Stimulated activated CD8-positive, alpha-beta memory T cell treated with anti-CD3 and anti-CD28 coated beads, Interleukin-4, amount 100 ng/mL, for 24 hours (primary cell): ENCODE measurements at regions not wholly inside any gene's neighbourhood (a gene's known extent, or its start where the extent isn't known, plus 50 kb on each side); places are given as distances from the start of the nearest gene placed in this dataset.

ENCODE experiments used
- DNase-seq: peaks from one replicate; pipeline ENCODE4 v3.0.0-alpha.2; 2020; ENCODE audit warnings: low read depth

GRCh38 chr1:228894442-228894989 lies 159.2 kb downstream of the RHOU start:
- no peak for DNase-seq

DNA sequence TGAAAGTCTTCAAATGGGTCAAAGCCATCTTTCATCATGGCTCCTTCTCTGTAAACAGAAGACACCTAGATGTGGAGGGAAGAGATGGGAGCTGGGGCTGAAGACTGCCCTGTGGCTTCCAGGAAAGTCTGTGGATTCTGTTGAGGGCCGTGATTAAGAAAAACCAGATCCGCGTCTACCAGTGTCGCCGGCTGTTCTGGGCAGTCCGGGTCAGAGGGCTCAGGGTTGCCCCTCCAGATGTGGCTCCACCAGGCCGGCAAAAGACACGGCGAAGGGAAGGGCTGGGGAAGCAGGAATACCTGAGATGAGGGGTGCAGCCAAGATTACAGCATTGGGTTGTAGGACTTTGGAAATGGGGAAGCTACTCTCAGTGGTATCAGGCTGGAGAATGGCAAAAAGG lies 162.6 kb downstream of the RHOU start:
- no peak for DNase-seq

GRCh38 chr1:228898582-228898992 lies 163.3 kb downstream of the RHOU start:
- DNase-seq, result no peak

GRCh38 chr1:228899421-228899956 lies 164.2 kb downstream of the RHOU start:
- no peak for DNase-seq

DNA sequence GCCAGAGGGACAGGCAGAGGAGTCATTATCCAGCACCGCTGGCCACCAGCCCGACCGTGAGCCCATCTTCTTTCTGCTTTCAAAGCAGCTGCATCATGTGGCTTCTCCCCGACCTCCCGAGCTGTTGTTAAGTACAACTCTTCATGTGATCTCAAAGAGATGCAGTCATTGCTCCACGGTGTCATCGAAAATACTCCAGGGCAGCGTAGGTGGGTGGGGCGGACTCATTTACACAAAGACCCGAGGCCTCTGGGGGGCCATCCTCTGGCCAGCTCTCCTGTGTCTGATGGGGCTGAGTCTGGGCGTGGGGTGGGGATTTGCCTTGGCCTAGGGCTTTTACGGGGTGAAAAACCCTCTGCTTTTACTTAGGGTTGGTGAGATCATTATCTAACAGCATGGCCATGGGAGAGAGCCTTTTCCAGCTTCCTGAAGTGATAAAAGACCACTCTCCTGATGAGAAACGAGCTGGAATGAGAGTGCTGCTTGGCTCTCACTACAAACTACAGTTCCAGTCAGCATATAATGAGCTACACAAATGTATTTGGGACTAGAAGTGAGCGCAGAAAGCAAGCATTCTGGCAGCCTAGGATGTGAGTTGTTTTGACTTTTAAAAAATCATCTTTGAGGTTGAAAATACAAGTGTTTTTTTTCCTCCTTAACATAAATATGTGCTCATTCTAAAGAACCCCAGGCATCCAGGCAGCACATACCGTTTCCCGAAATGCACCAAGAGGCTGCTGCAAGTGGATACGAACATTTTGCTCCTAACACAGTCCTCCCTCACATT lies 165.0 kb downstream of the RHOU start:
- no peak for DNase-seq

GRCh38 chr1:228900886-228901392 lies 165.7 kb downstream of the RHOU start:
- no peak for DNase-seq

- no peak for DNase-seq
Observed at GRCh38 chr1:228901936-228902681, 166.8 kb downstream of the RHOU start.

DNA sequence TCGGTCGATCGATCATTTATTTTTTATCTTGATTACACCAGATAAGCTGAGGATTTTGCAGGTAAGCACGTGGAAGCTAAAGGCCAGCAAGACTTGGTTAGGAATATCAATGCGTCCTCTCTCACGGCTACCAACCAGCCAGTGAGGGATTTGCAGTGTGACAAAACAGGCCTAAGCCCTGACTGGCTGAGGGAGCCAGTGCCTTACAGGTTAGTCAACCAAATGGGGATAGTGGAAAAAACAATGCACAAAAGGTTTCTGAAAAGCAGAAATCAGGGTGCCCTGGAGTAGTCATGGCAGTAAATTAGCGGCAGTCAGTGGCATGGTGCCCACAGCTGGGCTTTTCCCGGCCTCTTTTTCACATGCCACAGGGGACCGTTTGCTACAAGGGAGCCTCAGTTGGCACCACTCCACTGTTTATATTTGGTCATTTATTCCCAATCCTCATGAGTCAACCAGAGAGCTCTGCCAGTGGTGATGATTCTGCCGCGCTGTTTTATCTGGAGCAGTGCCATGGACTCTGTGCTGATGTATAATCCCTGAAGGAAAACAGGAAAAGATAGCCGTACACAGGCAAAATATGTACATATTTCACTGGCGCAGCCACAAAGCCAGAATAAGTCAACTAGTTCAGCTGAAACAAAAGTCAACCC lies 167.6 kb downstream of the RHOU start:
- DNase-seq, result no peak

GRCh38 chr1:228903434-228904071 lies 168.3 kb downstream of the RHOU start:
- no peak for DNase-seq

DNA sequence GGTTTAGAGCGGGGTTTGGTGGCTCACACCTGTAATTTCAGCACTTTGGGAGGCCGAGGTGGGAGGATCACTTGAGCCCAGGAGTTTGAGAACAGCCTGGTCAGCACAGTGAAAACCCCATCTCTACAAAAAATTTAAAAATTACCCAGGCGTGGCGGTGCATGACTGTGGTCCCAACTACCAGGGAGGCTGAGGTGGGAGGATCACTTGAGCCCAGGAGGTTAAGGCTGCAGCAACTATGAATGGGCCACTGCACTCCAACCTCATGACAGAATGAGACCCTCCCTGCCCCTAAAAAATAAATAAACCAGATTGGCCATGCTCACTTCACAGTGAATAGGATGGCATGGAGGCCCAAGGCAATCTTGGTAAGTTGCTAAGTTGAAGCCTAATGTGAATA lies 168.9 kb downstream of the RHOU start:
- no peak for DNase-seq

- DNase-seq, result no peak
Observed at GRCh38 chr1:228905701-228906101, 170.4 kb downstream of the RHOU start.

GRCh38 chr1:228906223-228906860 lies 171.1 kb downstream of the RHOU start:
- no peak for DNase-seq

DNA sequence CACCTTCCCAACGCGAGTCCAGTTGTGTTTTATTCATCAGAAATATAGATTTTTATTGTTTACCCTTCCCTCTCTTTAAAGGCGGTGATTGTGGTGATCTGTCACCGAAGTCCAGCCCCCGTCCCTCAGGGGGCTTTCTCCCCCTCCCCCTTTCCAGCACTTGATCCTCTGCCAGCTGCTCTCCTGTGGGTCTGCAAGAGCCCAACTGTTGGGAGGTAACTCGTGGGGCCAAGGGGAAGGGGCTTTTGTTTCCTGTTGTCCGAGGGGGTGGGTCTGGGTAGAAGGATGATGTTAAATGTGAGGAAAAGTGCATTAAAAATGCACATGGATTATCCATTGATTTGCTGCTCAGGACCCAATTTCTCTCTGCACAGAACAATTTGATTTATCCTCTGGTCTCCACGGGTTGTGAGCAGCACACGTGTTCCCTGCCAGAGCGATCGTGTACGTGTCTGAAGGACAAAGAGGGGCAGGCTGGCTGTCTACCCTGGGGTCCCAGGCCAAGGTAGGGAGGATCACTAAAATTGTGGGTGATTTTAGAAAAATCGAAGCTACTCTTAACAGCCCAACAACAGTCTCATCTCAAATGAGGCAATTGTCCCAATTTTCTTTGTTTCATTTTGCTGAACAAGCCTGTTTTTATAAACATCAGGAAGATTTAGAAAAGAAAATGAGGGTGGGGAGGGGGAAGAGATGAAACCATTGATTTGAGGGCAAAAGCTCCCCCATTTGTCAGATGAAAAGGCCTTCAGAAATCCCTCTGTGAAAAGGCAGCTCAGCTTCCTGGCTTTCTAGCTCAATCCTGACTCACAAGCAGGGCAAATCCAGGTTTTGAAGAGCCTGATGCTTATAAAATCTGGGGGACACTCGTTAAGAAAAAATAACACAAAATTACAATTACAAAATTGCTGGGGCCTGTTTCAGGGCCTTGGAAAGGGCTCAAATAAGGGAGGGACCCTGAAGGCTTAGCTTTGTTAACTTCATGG lies 176.2 kb downstream of the RHOU start:
- no peak for DNase-seq

DNA sequence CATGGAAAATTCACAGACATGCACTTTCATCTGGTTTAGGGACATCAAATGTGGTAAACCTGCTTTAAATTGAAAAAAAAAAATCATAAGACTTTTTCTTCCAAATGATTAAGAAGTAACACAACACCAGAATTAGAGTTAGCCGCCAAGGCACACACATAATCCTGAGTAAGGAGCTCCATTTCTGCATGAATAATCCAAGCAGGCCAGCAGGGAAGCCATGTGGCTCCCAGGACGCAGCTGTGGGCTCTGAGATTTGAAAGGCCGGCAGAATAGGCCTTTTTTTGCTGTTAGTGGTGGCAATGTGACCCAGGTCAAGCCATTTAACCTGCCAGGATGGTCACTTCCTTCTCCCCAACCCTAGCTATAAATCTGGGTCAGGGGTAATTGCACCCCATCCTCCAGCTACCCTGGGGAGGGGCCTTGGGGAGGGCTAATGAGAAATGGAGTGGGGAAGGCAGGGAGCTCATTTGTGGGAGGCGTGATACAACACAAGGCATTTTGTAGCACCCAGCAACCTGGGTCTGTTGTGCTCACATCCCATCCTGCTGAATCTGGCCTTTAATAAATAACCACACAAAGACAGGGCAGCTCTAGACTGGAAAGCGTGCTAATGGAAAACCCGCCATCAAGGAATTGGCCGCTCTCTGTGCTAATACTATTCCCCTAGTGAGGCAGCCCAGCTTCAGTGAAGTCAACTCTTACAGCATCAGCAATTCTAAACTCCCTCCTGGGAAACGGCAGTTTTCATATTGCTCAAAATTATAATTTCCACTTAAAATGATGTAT lies 178.5 kb downstream of the RHOU start:
- DNase-seq, result no peak

DNA sequence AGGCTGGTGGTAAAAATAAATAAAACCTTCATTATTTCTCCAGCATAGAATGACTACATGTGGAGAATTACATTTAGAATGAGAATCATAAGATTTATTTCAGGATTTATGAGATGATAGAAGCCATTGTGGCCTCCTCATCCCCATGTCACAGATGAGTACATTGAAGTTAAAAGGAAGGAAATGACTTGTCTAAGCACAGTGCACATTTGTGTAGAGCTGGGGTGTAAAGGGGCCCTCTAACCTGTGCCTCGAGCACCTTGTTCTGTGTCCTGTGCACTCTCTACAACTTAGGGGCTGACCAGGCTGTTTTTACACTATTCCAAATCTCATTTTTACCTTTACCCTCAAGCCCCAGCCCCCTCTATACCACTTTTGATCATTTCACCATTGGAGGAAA lies 179.4 kb downstream of the RHOU start:
- no peak for DNase-seq

DNA sequence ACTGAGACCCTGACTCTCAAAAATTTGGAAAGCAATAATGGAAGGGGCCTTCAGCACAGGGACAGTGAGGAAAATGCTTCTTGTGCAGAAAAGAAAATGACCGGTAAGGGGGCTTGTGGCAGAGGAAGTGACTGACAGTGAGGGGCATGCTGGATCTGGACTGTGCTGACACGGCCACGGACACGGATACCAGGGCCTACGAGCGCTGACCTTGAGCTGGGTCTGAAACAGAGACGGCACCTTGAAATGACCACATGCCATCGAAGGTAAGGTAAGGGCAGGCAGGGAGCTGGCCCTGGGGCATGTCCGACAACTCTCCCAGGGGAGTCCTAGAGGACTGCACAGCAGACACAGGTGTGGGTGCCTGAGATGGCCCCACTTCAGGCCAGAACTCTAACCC lies 182.1 kb downstream of the RHOU start:
- no peak for DNase-seq

GRCh38 chr1:228917755-228918154 lies 182.5 kb downstream of the RHOU start:
- DNase-seq, result no peak

- DNase-seq, result no peak
Observed at GRCh38 chr1:228918335-228918734, 183.1 kb downstream of the RHOU start.

- DNase-seq, result no peak
Observed at GRCh38 chr1:228919914-228920313, 184.6 kb downstream of the RHOU start.
